GM19463 (cell line): ENCODE measurements at regions not wholly inside any gene's neighbourhood (a gene's known extent, or its start where the extent isn't known, plus 50 kb on each side); places are given as distances from the start of the nearest gene placed in this dataset.

ENCODE experiments used
- ATAC-seq: cut with Tn5 transposase; IDR thresholded peaks from one replicate; pipeline ENCODE4 v1.9.1; 2021; ENCODE audit warnings: mild to moderate bottlenecking, moderate library complexity; ENCODE audit not compliant: unreplicated experiment

DNA sequence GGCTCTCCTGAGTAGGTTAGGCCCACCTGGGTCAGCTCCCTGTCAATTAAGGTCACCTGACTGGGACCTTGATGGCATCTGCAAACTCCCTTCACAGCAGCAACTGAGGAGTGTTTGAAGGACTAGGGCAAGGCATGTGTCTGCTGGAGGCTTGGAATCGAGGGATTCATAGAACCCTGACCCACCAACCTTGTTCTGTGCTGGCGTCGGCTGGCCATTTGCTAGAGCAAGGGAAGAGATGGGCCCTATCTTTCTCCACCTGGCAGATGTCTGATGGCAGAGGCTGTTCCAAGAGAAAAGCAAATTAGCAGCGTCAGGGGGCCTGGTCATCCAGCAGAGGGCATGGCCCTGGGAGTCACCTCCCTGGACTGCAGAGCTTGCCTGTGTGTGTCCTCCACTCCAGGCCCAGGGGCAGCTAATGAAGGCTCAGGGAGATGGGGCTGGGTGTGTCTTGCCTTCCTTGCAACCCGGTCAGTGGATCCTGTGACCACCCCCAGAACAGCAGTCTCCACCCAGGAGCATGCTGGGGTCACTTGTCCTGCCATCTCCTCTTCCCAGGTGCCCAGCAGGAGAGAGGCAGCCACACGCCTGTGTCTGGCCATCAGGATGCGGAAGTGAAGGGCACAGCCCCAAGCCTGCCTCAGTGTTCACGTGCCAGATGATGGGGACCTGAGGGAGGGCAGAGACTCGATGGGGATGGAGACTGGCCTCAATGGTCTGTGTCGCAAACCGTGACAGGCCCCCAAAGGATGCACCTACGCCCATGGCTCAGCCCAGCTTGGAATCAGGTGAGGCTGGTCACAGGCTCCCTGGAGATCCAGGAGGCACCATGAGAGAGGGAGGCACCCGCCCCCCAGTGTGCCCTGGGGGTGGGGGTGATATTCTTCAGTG lies 53.9 kb downstream of the BARX1 start:
- ATAC-seq = no peak

DNA sequence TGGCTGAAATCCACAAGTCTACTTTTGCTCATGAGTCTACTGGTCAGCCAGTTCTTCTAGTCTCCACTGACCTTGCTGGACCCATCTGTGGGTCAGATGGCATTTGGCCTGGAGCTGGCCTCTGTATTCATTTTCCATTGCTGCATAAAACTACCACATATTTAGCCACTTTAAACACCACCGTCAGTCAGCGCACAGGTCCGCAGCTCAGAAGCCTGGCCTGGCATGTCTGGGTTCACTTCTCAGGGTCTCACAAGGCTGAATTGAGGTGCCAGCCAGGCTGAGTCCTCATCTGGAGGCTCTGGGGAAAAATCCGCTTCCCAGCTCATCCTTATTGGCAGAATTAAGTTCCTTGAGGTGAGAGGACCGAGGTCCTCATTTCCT lies 54.7 kb downstream of the BARX1 start:
- no peak for ATAC-seq

DNA sequence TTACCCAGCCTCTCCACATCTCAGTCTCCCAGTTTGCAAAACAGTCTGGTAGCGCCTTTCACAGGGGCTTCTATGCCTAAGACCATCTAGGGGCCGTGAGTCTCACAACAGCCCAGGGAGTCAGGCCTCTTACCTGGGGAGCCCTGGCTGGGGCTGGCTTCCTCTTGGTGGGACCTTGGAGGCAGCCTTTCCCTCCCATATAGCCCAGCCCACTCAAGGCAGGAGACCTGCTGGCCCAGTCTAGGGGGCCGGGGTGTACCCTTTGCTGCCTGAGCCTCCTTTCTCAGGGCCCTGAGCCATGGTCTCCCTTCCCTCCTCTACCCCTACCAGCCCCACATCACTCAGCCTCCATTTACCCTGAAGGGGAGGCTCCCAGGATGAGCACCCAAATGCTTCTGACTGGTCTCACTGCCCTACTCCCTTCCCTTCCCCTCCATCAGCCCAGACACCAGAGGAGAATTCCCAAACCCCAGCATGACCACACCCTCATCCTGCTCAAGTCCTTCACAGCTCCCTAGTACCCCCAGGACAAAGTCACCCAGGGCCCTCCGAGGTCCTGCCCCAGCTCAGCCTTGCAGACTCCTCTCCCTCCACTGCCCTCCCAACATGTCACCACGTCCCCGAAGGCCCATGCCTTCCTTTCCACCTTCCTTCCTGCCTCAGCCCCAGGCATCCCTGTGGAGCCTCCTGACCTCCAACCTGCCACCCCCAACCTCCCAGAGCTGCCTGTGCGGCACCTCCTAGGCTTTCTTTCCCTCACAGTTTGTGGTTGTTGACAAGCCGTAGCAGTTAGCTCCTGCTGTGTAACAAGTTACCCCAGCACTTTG lies 55.3 kb downstream of the BARX1 start:
- ATAC-seq = no peak

DNA sequence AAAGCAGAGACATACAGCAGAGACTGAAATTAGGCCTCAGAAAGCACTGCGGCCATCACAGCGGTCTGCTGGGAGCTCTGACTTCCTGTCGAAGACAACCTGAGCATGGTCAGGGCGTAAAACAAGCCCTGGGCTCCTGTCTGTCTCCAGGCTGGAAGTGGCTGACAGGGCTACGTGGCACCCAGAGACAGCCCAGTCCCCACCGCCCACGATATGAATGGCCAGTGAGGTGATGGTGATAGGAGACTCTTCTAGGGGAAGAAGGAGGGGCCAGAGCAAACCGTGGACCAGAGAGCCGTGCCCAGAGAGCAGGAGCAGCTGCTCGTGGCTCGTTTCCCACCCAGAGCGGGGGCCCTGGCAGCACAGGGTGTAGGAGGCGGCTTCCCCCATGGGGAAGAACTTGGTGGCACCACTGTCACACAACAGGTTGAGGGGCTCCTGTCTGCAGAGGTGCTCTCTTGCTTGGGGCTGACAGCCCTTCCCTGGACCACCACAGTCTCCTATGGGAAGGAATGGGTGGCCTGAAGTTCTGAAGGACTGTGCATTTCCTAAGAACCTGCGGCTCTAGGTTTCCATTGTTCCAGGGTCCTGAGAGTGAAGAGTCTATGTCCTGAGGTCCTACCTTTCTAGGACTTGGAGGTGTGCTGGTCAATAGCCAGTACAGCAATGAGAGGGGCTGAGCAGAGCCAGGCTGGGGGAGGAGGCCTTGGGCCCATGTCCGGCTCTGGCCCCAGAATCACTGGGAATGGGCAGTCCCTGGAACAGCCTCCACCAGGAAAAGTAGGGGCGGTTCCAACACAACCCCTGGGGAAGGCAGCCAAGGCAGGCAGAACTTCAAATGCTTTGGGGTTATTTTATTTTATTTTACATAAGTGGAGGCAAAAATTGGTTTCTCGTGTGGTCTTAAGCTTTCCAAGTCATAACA lies 56.4 kb downstream of the BARX1 start:
- ATAC-seq = no peak

DNA sequence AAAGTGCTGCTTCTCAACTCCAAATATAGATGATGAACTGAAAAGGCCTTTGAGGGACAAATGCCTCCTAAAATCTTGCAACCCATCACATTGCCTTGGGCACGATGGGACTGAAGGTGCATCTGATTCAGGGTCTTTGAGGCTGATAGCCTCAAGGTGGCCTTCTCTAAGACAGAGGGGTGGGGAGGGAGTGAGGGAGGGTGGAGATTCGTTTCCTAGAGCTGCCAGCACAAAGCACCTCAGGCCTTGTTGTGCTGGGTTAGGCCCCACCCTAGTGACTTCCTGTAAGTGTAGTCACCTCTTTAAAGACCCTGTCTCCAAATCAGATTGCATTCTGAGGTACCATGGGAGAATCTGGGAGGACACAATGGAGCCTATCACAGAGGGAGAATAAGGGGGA lies 57.1 kb downstream of the BARX1 start:
- no peak for ATAC-seq

DNA sequence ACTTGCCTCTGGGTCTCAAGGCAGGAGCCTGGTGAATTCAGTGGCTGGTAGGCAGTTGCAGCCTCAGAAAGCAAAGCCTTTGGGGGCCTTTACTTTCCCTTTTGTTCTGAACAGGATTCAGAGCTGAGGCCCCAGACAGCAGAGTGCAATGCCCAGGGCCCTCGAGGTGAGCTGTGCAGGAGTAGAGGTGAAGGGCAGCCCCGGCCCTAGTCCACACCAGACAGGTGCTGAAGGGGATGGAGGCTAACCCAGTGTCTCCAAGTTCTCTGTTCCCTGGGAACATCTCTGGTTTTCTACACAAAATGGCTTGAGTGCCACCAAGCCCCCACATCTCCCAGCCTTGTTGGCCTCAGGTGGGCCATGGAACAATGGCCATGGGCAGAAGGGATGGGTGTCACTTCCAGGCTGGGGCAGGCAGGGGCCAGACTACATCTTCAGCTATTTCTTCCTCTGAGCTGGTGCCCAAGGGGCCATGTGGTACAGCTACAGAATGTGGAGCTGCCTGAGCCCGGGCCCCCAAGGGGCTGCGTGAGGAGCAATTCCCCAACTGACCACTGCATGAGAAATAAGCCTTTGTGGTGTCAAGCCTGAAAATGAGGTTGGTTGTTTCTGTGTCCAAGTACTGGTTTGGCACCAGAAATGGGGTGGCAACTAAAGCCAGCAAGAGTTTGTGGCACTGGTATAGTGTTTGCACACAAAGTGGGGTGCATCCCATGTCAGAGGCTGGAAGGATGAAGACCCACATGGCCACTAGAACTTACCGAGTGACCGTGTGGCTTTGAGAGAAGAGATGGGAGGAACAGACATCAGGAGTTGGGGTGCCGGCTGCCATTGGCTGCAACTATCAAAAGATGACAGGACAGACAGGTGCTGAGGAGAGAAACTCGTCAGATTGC lies 57.8 kb downstream of the BARX1 start:
- no peak for ATAC-seq

DNA sequence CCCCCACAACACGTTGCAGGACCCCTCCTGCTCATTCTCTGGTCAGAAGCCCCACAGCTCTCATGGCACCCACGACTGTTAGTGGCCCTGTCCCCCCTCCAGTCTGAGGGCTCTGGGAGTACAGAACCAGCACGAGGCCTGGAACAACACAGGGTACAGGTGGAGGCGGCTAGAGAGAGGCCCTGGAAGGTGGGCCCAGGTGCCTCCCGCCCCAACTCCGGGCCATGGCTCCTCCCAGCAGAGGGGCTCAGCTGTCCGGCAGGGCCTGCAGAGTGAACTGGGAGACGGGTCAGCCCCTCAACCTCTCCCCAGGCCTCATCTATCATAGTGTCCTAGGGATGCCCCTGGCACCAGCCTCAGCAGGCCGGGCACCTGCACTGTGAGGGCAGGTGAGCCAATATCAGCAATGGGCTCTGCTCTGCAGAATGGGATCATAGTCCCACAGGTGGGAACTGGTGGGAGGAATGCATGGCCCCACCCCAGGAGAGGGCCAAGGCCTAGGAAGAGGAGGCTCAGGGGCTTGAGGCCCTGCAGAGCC lies 58.6 kb downstream of the BARX1 start:
- ATAC-seq = no peak

DNA sequence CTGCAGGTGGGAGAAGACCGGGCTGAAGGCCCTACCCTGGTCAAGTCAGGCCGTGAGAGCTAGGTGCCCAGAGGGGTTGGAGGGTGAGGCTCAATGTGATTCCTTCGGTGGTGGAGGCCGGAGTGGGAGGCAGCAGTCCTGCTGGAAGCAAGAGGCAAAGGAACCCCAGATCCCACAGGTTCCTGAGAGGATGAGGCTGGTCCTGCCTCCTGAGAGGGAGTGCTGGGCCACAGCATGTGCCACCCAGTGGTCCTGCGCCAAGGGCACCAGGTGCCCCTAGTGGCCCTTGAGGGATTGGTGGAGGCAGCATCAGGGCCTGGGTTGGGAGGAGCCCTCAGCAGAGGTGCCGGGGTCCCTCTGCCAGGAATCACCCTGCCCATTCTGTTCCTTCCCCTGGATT lies 59.1 kb downstream of the BARX1 start:
- no peak for ATAC-seq

DNA sequence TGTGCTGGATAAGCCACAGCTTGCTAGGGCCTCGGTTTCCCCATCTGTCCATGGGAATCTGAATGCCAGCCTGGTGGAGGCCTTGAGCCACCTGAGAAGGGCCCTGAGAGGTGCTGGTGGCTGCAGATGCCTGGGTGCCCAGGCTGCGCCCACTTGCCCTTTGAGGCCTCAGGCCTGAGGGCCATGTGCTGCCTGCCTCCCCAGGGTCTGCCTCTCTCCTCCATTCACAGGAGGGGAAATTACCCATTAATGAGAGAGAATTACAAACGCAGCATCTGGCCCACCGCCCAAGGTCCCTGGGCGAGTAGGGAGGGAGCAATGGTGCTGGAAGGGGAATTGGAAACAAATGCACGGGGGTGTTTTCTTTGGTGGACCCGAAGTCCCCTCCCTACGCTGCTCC lies 59.6 kb downstream of the BARX1 start:
- no peak for ATAC-seq

DNA sequence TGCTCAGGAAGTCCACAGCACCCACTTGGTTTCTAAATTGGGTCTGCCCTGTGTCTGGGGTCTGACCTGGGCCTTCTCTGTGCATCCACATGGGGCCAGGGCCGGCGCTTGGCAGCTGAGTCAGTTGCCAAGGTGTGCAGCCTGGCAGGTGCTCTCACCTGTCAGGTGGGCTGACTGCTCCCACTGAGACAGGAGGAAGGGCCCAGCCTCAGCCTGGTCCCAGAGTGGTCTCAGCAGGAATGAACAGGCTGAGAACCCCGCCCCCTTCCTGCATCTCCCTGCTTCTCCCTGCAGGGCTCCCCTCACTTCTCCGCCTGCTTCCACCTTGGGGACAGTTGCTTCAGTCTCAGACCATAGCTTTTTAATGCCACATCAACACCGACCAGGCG lies 60.5 kb downstream of the BARX1 start:
- no peak for ATAC-seq

DNA sequence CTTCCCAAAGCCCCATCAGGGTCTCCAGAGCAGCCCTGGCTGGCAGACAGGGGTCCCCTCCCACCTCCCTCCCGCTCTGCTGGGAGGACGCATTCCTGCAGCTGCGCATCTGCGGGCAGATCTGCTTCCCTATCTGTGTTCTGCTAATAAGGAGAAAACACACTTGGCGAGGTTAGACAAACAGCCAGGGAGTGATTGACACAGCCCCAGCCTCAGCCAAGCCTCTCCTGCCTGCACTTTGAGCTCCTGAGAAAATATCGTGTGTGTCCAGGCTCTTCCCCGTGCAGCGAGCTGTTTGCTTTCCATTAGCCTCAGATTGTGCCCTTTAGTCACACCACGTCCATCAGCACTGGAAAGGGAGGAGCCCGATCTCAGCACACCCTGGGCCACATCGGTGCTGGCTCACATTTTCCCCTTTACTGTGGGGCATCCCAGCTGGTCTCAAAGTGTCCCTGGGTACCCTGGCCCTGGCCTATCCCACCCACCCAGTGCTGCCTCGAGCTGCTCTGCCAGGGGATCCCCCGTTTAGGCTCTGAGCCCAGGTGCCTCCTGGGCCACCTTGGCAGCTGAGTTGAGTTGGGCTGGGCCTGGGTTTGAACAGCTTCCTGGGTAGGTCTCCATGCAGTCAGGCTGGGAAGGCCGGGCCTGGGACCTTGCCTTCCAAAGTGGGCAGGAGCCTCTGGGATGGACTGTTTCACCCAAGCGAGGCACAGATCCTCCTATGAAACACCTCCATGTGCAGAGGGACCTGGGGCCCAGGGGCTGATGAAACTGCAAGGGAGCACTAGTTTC lies 61.1 kb downstream of the BARX1 start:
- ATAC-seq = no peak

DNA sequence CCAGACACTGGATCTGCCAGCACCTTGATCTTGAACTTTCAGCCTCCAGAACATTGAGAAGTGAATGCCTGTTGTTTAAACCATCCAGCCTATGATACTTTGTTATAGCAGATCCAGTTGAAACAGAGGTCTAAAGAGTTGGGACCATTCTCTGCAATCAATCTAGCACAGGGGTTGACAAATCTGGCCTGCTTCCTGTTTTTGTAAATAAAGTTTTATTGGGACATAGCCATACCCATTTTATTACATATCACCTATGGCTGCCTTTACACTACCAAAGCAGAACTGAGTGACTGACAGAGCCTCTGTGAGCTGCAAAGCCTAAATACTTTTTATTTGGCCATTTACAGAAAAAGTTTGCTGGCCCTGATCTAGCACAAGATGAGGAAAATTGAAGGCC lies 62.0 kb downstream of the BARX1 start:
- no peak for ATAC-seq

DNA sequence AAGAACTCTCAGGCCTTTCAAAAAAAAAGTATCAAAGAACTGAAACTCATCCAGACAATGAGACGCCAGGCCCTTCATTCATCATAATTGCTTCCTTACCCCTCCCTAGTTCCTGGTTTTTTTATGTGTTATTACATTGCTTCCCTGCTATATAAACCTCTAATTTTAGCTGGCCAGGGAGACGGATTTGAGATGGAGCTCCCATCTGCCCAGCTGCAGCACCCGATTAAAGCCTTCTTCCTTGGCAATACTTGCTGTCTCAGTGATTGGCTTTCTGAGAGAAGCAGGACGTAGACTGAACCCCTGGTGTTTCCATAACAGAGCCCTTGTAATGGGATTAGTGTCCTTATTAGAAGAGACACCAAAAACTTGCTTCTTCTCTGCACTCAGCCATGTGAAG lies 62.4 kb downstream of the BARX1 start:
- ATAC-seq = no peak

DNA sequence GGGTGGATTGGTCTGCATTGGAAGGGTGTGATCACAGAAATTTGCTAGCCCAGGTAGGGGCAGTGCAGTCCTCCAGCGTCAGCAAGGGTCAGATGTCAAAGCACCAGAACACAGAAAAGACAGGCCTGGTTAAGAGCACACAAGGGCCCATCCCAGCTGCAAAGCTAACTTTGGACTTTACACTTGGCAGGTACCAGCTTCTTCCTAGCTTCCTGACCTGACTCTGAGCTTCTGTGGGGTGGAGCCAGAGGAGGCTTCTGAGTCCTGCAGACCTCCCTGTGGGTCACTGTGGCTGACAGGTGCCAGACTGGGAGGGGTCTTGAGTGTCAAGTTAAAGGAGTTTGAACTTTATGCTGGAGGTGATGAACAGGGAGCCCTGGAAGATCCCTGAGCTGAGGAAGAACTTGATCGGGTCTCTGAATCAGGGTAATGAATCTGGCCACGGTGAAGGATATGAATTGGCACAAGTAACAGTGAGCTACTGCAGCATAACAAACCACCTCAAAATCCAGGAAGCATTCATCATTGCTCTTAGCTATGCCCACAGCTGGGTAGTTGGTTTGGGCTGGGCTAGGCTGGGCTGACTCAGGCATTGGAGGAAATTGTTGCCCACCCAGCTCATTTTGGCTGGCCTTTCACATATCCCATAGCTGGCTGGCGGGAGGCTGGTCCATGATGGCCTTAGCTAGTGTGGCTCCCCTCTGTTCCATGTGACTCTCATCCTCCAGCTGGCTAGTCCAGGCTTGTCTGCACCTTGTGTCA lies 63.4 kb downstream of the BARX1 start:
- ATAC-seq = no peak

DNA sequence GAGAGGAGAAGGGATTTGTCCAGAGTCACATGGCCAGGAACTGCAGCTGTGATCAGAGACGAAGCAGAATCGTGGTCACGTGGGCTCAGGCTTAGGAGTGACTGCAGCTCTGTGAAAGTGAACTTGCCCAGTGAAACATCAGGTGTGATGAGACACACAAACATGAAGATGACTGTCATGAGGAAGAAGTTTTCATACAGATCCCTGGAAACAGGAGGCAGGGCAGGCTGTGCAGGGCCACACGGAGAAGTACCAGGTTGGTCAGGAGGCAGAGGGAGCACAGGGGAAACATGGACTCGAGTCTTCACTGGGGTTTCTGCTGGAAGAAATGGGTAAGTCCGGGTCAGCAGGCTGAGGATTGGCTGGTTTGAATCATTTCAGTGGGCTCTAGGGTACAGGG lies 64.1 kb downstream of the BARX1 start:
- ATAC-seq = no peak

DNA sequence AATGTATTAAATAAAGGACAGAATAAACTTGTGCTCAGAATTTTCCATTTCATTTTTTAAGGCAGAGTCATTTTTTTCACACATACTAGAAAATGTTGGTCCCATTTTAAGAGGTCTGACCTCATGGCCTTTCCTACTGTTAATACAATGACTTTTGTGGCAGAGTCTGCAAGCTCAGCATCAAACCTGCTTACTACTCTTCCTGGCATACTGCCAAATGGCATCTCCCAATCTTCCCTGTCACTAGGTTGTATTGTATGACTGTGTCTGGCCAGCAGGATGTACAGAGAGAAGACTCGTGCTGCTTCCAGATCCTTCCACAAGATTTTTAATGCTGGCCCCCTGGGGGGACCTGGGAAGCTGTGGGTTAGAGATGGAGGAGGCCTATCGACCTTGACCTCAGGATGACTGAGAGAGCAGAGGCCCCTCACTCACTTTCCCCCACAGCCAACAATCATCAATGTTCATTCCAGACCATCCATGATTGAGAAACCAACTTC lies 64.7 kb downstream of the BARX1 start:
- ATAC-seq = no peak

DNA sequence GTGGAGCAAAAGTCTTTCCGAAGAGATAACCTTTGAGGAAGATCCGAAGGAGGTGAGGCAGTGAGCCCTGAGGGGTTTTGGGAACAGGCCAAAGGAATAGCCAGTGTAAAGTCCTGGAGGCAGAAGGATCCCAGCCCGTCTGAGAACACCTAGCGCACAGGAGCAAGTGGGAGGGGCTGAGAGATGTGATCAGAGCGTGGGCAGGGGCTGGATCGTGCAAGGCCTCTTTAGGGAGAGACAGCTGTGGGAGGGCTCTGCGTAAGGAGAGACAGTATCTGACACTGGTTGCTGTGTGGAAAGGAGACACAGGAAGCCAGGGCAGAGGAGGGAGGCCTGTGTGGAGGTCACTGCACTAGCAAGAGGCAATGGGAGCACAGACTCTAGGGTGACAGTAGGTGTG lies 68.2 kb downstream of the BARX1 start:
- ATAC-seq = no peak

DNA sequence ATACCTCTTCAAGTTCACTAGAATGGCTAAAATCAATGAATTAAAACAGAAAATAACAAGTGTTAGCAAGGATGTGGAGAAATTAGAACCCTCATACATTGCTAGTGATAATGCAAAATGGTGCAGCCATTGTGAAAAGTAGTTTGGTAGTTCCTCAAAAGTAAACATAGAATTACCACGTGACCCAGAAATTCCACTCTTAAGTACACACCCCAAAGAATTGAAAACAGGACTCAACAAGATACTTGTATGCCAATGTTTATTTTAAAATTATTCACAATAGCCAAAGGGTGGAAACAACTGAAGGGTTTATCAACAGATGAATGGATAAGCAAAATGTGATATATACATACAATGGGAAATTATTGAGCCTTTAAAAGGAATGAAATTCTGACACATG lies 70.3 kb downstream of the BARX1 start:
- ATAC-seq = no peak
